ENCODE measurements at regions not wholly inside any gene's neighbourhood (a gene's known extent, or its start where the extent isn't known, plus 50 kb on each side); places are given as distances from the start of the nearest gene placed in this dataset.
"Not testable (repeated sequence)": the region's sequence is repeated elsewhere in the genome, so short reads cannot be mapped to it uniquely, and the experiment has no call there.

DNA sequence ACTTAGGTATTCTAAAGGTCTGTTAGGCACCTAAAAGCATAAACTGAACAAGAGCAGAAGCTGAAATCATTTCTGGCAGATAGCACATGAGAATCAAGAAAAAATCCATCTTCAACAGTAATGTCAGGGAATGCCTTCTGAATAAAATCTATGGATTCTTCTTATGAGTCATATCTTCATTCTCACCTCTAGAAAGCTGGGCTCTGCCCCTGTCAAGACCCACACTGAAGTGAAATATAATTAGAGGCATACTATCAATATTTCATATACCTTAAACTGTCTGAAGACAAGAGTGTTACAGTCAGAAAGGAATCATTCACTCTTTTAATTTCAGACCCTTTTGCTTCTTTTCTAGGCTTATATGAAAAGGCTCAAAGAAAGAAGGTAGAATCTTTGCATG is 485.8 kb upstream of the PTCHD4 start:
- DNase-seq, result no peak

DNA sequence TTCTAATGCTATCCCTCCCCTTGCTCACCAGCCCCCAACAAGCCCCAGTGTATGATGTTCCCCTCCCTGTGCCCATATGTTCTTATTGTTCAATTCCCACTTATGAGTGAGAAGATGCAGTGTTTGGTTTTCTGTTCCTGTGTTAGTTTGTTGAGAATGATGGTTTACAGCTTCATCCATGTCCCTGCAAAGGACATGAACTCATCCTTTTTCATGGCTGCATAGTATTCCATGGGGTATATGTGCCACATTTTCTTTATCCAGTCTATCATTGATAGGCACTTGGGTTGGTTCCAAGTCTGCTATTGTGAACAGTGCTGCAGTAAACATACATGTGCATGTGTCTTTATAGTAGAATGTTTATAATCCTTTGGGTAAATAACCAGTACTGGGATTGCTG is 480.2 kb upstream of the PTCHD4 start:
- not testable (repeated sequence) for DNase-seq

DNA sequence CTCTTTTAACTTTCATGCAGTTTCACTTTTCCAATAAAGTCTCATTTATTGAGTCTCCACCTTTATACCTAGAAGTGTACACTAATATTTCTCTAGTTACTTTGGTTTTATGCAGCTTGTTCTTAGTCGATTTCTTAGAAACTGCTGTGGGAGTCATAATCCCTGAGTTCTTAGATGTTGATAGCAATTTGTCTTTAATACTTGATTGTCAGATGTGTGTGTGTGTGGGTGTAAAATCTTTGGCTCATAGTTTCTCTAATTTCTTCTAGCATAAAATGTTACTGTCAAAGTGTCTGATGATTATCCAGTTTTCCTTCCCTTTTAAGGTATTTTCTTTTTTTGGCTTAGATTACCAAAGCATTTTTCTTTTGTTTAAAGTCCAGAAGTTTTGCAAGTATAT is 473.8 kb upstream of the PTCHD4 start:
- DNase-seq, result no peak

DNA sequence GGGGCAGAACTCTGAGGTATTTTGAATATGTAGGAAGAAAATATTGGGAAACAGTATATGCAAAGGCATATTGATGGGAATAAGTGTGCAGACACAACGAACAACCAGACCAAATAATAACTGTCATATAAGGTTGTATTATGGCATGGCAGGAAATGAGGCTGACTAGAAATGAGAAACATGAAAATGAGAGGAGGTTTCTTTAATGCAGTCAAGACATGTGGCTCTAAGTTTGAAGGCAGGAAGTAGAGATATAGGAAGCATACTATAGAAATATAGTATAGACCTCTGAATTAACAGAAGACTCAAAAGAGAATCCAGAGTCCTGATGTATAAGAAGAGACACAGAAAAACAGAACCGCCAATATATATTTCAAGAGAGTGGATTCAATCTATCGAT is 459.7 kb upstream of the PTCHD4 start:
- DNase-seq, result no peak

DNA sequence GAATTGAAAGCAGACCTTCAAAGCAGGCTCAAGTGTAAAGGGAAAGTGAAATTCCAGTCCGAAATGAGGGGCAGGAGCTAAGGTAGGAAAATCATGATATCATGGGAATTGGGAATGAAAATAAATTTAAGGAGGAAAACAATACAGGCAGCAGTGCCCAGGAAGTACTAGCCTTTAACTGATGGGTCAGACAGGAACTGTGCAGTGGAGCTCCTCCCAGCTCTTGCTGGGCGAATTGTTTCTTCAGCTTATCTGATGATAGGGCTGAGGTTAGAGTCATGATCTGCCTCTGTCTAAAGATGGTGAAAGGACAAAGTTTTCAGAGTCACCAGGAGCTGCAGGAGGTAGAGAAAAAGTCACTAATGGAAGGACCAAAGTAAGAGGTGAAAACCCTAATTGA is 457.9 kb upstream of the PTCHD4 start:
- DNase-seq, result no peak

DNA sequence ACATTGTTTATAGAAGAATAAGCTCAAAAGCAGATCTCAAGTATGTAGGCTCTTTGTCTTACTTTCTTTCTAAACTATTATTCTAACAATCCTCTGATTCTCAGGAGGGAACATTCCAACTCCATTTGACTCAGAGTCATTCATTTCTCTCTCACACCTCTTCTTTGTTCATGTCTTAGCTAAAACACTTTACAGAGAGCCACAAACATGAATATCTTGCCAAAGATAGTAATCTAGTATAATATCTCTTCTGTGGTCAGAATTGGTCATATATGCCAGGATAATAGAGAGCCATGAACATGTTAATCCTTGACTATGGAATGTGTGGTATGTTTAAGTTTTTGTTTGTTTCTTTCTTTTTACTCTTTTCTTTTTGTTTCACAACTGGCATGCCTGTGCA is 456.0 kb upstream of the PTCHD4 start:
- no peak for DNase-seq

DNA sequence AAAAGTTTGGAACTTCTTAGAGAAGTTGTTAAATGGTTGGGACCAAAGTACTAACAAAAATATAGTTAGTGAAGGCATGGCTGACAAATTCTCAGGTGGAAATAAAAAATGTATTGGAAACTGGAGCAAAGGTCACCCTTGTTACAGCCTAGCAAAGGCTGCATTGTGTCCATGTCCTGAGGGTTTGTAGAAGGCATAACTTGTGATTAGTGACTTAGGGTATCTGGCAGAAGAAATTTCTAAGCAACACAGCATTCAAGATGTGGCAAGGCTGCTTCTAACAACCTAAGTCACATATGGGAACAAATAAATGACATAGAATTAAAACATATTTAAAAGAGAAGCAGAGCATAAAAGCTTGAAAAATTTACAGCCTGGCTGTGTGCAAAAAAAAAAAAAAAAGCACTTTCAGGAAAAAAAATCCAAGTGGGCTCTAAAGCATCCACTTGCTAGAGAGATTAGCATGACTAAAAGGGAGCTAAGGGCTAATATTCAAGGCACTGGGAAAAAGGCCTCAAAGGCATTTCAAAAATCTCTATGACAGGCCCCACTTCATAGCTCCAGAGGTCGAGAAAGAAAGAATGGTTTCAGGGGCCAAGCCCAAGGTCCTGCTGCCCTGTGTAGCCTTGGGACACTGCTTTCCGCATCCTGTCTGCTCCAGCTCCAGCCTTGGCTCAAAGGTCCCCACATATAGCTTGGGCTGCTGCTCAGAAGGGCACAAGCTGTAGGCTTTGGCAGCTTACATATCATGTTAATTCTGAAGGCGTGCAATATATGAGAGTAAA is 453.2 kb upstream of the PTCHD4 start:
- no peak for DNase-seq

DNA sequence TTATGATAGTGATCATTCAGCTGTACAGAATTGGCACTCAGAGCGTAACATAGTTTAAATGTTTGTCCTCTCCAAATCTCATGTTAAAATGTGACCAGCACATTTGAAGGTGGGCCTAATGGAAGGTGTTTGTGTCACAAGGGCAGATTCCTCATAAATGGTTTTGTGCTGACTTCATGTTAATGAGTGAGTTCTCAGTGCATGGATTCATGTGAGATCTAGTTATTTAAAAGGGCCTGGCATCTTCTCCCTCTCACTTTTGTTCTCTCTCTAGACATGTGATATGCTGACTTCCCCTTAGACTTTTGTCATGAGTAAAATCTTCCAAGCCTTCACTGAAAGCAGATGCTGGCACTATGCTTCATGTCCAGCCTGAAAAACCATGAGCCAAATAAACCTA is 452.4 kb upstream of the PTCHD4 start:
- no peak for DNase-seq

DNA sequence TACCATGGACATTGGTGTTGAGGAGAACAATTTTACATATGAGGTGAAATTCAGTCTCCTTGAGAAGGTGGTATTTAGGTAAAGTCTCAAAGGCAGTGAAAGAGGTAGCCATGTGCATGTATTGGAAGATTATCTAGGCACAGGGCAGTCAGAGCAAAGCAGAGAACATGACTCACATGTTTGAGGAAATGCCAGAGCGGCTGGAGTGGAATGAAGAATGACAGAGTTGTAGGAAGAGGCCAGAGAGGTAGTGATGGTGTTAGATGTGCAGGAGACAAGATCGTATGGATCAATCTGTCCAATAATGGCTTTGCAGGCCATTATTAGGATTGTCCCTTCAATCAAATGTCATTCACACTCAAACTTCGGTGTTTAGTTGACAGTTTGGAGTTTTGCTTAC is 449.4 kb upstream of the PTCHD4 start:
- DNase-seq, result no peak

DNA sequence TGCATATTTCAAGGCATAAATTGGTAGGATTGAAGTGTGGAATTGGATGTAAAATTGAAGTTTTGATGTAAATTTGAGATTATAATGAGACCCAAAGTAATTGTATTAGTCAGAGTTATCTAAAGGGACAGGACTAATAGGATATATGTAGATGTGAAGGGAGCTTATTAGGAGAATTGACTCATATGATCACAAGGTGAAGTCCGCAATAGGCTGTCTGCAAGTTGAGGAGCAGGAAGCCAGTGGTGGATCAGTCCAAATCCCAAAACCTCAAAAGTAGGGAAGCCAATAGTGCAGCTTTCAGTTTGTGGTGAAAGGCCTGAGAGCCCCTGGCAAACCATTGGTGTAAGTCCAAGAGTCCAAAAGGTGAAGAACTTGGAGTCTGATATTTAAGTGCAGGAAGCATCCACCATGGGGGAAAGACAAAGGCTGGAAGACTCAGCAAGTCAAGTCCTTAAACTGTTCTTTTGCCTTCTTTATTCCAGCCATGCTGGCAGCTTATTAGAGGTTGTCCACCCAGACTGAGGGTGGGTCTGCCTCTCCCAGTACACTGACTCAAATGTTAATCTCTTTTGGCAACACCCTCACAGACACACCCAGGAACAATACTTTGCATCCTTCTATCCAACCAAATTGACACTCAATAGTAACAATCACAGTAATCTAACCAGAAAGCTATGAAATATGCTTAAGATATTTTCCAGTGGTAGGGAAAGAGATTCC is 442.6 kb upstream of the PTCHD4 start:
- no peak for DNase-seq

DNA sequence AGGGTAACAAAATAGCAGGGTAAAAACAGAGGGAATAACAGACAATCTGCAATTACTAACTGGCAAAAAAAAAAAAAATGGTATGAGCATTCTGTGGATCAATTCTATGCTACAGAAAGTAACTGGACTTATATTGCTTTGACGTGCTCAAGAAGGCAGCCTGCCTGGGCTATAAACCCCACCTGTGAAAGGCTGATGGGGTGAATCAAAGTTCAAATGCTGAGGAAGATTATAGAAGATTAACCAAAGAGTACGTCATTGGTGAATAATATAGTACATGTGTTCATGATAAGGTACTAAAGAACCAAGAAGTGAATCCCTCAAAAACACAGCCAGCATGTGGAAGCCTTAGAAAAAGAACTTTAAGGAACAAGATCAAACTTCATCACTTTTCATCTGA is 441.9 kb upstream of the PTCHD4 start:
- no peak for DNase-seq

DNA sequence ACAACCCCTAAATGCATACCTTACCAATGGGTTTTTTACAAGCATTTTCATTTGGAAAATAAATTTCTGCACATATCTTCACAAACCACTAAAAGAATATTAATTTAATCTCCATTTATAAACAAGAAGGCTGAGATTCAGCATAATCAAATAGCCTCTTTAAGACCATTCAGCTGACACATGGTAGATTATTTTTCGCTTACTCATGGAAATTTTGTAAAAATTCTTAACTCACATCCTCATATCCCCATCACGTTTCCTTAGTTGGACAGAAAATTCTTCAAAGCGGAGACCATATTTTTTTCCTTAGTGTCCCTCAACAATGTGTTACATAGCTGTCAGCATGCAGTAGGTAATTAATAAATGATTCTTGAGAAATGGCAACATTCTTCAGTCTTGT is 439.6 kb upstream of the PTCHD4 start:
- no peak for DNase-seq

DNA sequence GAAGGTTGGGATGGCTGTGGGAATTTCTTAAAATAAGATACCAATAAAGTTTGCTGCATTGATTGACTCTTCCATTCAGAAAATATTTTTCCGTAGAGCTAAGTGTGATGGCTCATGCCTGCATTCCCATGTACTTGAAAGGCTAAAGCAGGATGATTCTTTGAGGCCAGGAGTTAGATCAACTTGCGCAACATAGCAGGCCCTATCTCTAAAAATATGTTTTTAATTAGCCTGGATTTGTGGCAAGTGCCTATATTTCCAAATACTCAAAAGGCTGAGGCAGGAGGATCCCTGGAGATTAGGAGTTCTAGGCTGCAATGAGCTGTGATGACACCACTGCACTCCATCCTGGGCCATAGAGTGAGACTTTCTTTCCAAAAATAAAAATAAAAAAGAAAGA is 431.2 kb upstream of the PTCHD4 start:
- no peak for DNase-seq

DNA sequence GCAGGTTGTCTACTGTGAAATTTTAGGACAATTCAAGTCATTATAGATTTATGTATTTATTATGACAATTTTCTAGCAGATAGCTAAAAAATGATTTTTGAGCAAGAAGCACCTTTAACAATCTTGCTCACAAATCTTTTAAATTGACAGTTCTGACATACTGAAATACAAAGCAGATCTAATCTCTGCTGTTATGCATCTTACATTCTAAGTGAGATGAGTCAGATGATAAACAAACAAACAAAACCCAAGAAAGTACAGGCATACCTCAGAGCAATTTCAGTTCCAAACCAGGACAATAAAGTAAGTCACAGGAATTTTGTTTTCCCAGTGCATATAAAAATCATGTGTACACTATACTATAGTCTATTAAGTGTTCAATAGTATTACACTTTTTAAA is 430.7 kb upstream of the PTCHD4 start:
- no peak for DNase-seq

DNA sequence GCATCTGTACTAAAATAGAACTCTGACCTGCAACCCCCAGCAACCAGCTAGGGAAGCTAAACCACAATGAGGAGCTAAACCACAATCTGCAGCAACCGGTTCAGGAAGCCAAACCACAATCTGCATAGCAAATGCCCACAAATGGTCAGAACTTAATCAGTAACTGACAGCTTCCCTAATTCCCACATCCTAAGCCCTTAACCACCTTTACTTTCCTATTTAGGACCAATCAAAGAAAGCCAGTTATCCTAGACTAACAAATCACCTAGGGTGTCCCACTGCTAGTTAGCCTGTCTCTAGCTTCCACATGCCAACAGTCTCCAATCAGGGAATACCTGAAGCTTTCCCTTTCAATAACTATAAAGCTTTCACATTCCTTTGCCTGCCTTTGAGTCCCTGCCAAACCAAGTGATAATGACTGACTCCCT is 424.6 kb upstream of the PTCHD4 start:
- DNase-seq, result no peak

DNA sequence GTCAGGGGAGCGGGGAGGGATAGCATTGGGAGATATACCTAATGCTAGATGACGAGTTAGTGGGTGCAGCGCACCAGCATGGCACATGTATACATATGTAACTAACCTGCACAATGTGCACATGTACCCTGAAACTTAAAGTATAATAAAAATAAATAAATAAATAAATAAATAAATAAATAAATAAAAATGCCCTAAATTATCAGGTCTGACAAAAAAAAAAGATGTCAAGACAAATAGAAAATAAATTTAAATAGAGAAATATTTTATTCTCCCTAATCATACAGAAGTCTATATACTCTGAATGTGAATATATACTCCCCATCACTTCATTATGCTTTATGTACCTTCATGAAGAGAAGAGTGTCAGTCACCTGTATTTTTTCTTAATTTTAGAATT is 420.0 kb upstream of the PTCHD4 start:
- DNase-seq, result not testable (repeated sequence)

DNA sequence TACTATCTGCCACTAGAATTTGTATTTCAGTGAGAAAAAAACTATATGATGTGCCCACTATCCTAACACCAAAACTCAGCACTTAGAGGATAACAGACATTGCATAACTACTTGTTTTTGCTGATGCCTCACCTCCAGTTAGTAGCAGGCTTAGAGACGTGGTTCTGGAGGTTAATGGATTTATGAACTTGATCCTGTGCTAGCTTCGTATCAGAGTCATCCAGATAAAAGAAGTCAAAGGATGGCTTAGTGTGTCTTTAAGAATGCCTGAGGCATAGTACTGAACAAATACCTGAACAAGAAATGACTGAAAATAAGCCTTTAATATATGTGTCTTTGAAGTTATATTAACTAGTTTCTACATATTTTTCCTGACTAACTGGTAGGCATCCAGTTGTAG is 414.9 kb upstream of the PTCHD4 start:
- DNase-seq, result no peak

DNA sequence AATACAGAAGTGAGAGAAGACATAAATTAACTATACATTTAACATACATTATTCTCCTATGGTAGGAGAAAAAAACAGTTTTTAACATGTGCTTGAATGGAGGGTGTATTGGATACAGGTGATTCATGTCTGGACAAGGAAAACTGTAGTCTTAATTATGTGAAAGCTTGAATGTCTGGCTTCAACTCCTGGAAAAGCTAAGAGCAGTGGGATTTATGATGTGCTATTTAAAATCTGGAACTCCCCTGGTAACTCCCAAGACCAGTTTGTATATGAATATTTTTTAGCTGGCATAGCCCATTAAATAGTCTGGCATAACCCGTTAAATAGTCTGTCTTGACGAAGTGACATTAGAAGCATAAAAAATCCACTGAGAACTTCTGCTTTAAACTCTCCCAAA is 410.0 kb upstream of the PTCHD4 start:
- DNase-seq, result no peak

DNA sequence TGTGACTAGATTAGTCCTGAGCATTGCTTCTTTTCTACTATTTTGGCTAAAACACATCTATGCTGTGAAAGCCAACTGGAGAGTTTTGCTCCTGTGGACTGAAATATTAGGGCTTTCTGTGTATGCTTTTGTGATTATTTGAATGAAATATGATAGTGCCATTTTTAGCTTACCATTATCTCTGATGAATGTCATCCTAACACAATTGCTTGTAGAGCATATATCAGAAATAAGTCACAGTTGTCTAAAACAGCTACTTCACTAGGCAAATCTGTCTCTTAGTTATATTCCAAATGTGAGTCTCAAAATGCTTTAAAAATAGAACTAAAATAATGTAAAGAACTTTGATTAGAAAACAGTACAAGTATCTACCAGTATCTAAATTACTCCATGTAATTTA is 401.4 kb upstream of the PTCHD4 start:
- DNase-seq, result no peak

DNA sequence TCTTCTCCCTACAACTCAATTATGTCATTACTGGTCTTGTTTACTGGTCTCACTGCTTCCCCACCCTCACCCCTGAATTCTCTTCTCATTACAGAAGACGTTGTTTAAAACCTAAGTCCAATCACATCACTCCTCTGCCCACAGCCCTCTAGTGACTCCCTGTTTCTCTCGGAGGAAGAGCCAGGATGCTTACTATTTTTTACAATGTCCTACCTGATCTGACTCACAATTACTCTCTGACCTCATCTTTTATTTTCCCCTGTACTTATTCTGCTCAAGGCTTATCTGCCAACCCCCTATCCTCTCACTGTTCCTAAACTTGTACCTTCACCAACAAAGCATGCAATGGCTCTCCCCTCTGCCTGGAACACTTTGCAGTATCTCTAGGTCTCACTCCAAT is 400.4 kb upstream of the PTCHD4 start:
- no peak for DNase-seq

DNA sequence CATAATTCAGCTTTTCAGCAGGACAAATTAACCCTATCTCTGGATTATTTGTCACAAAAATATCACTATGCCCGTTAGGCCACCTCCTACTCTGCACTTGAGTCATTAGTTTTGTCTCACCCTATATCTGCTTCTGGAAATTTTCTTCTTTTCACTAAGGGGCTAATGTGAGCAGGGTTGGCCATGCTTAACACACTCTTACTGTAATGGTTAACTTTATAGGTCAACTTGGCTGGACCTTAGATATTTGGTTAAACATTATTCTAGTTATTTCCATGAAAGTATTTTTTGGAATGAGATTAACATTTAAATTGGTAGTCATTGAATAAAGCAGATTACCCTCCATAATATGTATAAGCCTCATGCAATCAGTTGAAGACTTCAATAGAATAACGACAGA is 394.6 kb upstream of the PTCHD4 start:
- DNase-seq, result no peak

DNA sequence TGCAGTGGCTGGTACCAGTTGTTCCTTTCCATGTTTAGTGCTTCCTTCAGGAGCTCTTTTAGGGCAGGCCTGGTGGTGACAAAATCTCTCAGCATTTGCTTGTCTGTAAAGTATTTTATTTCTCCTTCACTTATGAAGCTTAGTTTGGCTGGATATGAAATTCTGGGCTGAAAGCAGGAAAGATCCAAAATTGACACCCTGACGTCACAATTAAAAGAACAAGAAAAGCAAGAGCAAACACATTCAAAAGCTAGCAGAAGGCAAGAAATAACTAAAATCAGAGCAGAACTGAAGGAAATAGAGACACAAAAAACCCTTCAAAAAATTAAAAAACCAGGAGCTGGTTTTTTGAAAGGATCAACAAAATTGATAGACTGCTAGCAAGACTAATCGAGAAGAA is 382.4 kb upstream of the PTCHD4 start:
- not testable (repeated sequence) for DNase-seq

DNA sequence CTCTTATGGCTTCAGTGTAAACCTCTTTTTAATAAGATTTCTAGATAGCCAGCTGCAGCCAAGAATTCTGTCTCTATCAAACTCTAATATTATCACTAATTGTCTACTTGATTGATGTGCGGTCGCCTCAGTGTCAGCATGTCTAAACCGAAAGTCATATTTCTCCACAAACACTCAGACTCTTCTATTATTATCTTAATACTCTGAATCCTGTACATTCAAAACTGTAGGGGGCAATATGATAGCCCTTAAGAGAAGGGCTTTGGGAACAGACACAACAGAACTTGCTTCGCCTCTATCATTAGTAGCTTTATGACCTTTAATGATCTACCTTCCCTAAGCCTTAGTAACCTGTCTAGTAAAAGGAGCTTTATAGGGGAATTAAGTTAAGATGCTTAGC is 379.7 kb upstream of the PTCHD4 start:
- no peak for DNase-seq

DNA sequence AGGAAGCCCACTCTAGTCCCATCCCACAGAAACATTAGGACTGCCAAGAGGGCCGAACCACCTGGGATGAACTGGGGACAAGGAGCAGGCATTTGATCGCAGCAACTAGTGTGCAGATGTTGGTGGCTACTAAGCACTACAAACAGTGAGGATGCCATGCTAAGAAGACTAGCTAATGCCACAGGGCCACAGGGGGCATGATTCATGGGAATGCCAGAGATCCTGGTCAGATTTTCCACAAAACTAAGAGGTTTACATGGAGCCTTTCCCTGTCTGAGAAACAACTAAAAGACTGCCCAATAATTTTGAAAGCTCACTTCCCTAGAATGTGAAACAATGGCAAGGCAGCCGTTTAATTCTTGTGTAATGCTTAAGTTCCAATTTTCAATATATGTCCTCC is 375.9 kb upstream of the PTCHD4 start:
- no peak for DNase-seq

DNA sequence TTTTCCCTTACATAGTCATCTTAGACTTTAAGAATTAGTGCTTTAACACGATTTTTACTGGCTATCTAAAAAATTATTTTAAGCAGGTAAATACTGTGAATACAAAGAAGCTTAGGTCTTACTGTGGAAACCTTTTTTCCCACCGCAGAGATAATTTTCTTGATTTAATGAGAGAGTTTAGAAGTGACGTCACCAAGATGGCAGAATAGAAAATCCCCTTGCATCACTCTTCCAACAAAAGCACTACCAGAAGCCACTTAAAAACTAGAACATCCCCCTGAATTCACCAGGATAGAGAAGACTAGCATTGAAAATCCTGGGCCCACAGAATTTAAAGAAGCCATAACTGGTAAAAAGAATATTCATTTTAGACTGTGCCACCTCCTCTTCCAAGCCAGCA is 375.4 kb upstream of the PTCHD4 start:
- no peak for DNase-seq

Measured in NCI-H510A (cell line).